HepG2 (cell line): ENCODE measurements at regions not wholly inside any gene's neighbourhood (a gene's known extent, or its start where the extent isn't known, plus 50 kb on each side); places are given as distances from the start of the nearest gene placed in this dataset.

Source experiments
- CAMTA2 ChIP-seq: sonication (generic); formaldehyde crosslinking; IDR thresholded peaks from 2 replicates; pipeline ENCODE4 v1.4.0; 2020; ENCODE audit warnings: mild to moderate bottlenecking, missing genetic modification reagents, borderline replicate concordance
- EZH2 ChIP-seq: conservative IDR thresholded peaks from 2 replicates; pipeline ENCODE4 v1.6.1; 2012; ENCODE audit warnings: mild to moderate bottlenecking, low read depth, low read length, moderate library complexity
- IKZF1 ChIP-seq: fragments of 450-650 bp; IDR thresholded peaks from 2 replicates; pipeline ENCODE4 v1.7.1; 2016
- NFYB ChIP-seq: sonication (generic); formaldehyde crosslinking; IDR thresholded peaks from 2 replicates; pipeline ENCODE4 v1.4.0; 2020; ENCODE audit warnings: missing genetic modification reagents
- SIN3A ChIP-seq: IDR thresholded peaks from 2 replicates; pipeline ENCODE4 v1.6.1; 2011; ENCODE audit warnings: low read depth, mild to moderate bottlenecking, control low read depth, low read length, borderline replicate concordance
- ZNF121 ChIP-seq: sonication (generic); formaldehyde crosslinking; IDR thresholded peaks from 2 replicates; pipeline ENCODE4 v1.5.0; 2020; ENCODE audit warnings: mild to moderate bottlenecking, missing genetic modification reagents
- TF ChIP-seq, protein P1 (sequence below): sonication (generic); formaldehyde crosslinking; IDR thresholded peaks from 2 replicates; pipeline ENCODE4 v1.5.1; 2020; ENCODE audit warnings: missing genetic modification reagents, mild to moderate bottlenecking, borderline replicate concordance
- TF ChIP-seq, protein P2 (sequence below): sonication (generic); formaldehyde crosslinking; IDR thresholded peaks from 2 replicates; pipeline ENCODE4 v1.5.0; 2020; ENCODE audit warnings: mild to moderate bottlenecking, missing genetic modification reagents, moderate library complexity

DNA sequence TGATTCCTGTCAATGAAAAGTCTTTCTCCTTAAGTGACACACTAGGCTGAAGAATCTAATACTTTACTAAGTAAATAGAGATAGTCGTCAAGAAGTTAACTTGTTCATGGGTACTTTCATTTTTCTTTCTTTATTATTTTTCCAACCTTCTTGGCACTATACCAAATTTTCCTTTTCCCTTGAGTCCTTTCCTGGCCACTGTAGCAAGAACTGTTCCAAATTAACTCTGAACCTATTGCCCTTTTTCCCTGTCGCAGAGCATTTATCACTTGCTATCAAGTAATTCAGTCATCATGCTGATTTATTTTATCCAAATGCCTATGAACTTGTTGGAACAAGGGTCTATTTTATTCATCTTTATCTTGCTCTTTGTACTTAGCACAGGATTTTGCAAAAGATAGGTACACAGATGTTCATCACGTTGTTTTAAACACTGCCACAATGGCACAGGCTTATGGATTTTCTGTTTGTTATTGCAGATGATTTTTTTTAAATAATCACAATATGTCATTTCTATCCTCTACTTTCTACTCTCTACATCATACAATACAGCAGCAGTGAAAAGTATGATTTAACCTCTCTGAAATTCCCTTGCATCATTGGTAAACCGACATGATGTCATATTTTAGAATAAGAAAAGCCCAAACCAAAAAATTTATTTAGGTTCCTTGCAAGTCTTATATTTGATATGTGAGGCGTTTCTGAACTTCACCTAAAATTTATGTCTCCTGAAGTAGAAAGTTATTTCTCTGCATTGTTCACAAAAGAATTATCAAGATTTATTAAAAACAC is 2352.3 kb downstream of the PCDH7 start:
- TF ChIP-seq NFYB (CRISPR knock-in tag) (no peak), EZH2 (no peak), SIN3A (no peak), CAMTA2 (CRISPR knock-in tag) (no peak), IKZF1 (no peak), ZNF121 (CRISPR knock-in tag) (no peak)
- TF ChIP-seq, protein P1, sequence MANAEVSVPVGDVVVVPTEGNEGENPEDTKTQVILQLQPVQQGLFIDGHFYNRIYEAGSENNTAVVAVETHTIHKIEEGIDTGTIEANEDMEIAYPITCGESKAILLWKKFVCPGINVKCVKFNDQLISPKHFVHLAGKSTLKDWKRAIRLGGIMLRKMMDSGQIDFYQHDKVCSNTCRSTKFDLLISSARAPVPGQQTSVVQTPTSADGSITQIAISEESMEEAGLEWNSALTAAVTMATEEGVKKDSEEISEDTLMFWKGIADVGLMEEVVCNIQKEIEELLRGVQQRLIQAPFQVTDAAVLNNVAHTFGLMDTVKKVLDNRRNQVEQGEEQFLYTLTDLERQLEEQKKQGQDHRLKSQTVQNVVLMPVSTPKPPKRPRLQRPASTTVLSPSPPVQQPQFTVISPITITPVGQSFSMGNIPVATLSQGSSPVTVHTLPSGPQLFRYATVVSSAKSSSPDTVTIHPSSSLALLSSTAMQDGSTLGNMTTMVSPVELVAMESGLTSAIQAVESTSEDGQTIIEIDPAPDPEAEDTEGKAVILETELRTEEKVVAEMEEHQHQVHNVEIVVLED (CRISPR knock-in tag): no peak
- TF ChIP-seq, protein P2, sequence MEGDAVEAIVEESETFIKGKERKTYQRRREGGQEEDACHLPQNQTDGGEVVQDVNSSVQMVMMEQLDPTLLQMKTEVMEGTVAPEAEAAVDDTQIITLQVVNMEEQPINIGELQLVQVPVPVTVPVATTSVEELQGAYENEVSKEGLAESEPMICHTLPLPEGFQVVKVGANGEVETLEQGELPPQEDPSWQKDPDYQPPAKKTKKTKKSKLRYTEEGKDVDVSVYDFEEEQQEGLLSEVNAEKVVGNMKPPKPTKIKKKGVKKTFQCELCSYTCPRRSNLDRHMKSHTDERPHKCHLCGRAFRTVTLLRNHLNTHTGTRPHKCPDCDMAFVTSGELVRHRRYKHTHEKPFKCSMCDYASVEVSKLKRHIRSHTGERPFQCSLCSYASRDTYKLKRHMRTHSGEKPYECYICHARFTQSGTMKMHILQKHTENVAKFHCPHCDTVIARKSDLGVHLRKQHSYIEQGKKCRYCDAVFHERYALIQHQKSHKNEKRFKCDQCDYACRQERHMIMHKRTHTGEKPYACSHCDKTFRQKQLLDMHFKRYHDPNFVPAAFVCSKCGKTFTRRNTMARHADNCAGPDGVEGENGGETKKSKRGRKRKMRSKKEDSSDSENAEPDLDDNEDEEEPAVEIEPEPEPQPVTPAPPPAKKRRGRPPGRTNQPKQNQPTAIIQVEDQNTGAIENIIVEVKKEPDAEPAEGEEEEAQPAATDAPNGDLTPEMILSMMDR (CRISPR knock-in tag): no peak
